Caco-2 (cell line): ENCODE measurements at regions not wholly inside any gene's neighbourhood (a gene's known extent, or its start where the extent isn't known, plus 50 kb on each side); places are given as distances from the start of the nearest gene placed in this dataset.

Experiments used
- BruUV-seq: library from RNA; stranded (reverse); fragments of 400-500 nt; replicated peaks from 2 replicates; lab custom pipeline; 2021; lab: Mats Ljungman, UMichigan
- CTCF ChIA-PET: fragments of 300-600 bp; sonication (Branson Sonifier 250); formaldehyde crosslinking; loops from one replicate; lab custom pipeline; 2022; ENCODE audit warnings: antibody characterized with exemption; lab: Charles Lee
- POLR2A ChIA-PET: fragments of 300-600 bp; sonication (Branson Sonifier 250); formaldehyde crosslinking; loops from one replicate; lab custom pipeline; 2022; ENCODE audit warnings: antibody characterized with exemption; lab: Charles Lee
- DNase-seq, 2 experiments: peaks; one replicate each; pipeline versions ENCODE4 v3.0.0 to v3.0.0-alpha.2; 2020 to 2022
- H3K27me3 ChIP-seq: replicated peaks from 2 replicates; pipeline ENCODE4 v1.6.0; 2011; ENCODE audit warnings: low read length; ENCODE audit not compliant: control insufficient read depth, insufficient read depth
- H3K36me3 ChIP-seq: 2 replicates; pipeline ENCODE4 v1.5.1; 2011; ENCODE audit warnings: low read length; ENCODE audit not compliant: control insufficient read depth, insufficient read depth
- H3K4me1 ChIP-seq: fragments of 250-450 bp; sonication (Bioruptor Pico); 2 replicates; pipeline ENCODE4 v1.5.1; 2020; ENCODE audit warnings: mild to moderate bottlenecking
- H3K4me3 ChIP-seq: 2 replicates; pipeline ENCODE4 v1.5.1; 2011; ENCODE audit warnings: low read depth, mild to moderate bottlenecking, control low read depth, low read length
- H3K9me3 ChIP-seq: fragments of 250-450 bp; sonication (Bioruptor Pico); 2 replicates; pipeline ENCODE4 v1.5.1; 2020; ENCODE audit warnings: mild to moderate bottlenecking, moderate library complexity
- H3K27ac Mint-ChIP-seq: one replicate; pipeline ENCODE4 v1.8.0; 2022; ENCODE audit warnings: mixed read lengths; ENCODE audit not compliant: unreplicated experiment
- H3K27me3 Mint-ChIP-seq: one replicate; pipeline ENCODE4 v1.8.0; 2022; ENCODE audit warnings: mixed read lengths; ENCODE audit not compliant: insufficient read depth, unreplicated experiment
- H3K36me3 Mint-ChIP-seq: one replicate; pipeline ENCODE4 v1.8.0; 2022; ENCODE audit warnings: mild to moderate bottlenecking, mixed read lengths; ENCODE audit not compliant: insufficient read depth, unreplicated experiment
- H3K4me1 Mint-ChIP-seq: one replicate; pipeline ENCODE4 v1.8.0; 2022; ENCODE audit warnings: low read depth, mixed read lengths; ENCODE audit not compliant: unreplicated experiment
- H3K4me3 Mint-ChIP-seq: one replicate; pipeline ENCODE4 v1.8.0; 2022; ENCODE audit warnings: mild to moderate bottlenecking, moderate library complexity, mixed read lengths; ENCODE audit not compliant: unreplicated experiment
- H3K9me3 Mint-ChIP-seq: one replicate; pipeline ENCODE4 v1.8.0; 2022; ENCODE audit warnings: mixed read lengths; ENCODE audit not compliant: unreplicated experiment
- CTCF ChIP-seq, 2 experiments: fragments of 200-600 bp in 1 of 2; IDR thresholded peaks; 1 replicate in 1 of 2; 2 replicates in 1 of 2; pipeline versions ENCODE4 v1.5.1 to v1.8.0; 2011 to 2022; ENCODE audit warnings: antibody characterized with exemption in 1 of 2, control low read depth in 1 of 2, inconsistent platforms in 1 of 2, low read depth in 1 of 2, low read length in 1 of 2, mild to moderate bottlenecking in 1 of 2, moderate library complexity in 1 of 2; ENCODE audit not compliant: insufficient read depth in 1 of 2, severe bottlenecking in 1 of 2, unreplicated experiment in 1 of 2
- intact Hi-C: fragments of 100-400 bp; cut with micrococcal nuclease; formaldehyde crosslinking; loops from one replicate; pipeline ENCODE4 v1.10.0; 2022; ENCODE audit not compliant: unreplicated experiment

GRCh38 chr2:39570614-39571013 is 95.1 kb upstream of the TMEM178A start:
- no peaks in the 10 kb centered on the region for H3K27me3 ChIP-seq
- H3K4me3 ChIP-seq: no peak overlapping the region
- Mint-ChIP-seq H3K36me3 (peaks cover 7% of the 10 kb centered on the region), H3K27me3 (no peaks in the 10 kb centered on the region), H3K4me1 (peaks cover 27% of the 10 kb centered on the region), H3K9me3 (no peaks in the 10 kb centered on the region), H3K4me3 (no peak overlapping the region), H3K27ac (no peak overlapping the region)
- intact Hi-C loops: no loop called here
- DNase-seq: no peak
- BruUV-seq: no TSS peak
- ChIA-PET CTCF (no interaction called here), POLR2A (no interaction called here)
- peaks cover 4% of the 10 kb centered on the region; the same call in 1 of the 2 replicates for H3K9me3 ChIP-seq
- no peak for TF ChIP-seq CTCF (IDR thresholded peaks at IDR 0.05; ENCODE audit: insufficient read depth in 1 of 2, low read depth in 1 of 2, low read length in 1 of 2, severe bottlenecking in 1 of 2, unreplicated experiment in 1 of 2)
- H3K36me3 ChIP-seq: no peaks in the 10 kb centered on the region
- H3K4me1 ChIP-seq: peaks cover 18% of the 10 kb centered on the region

GRCh38 chr2:39571111-39571731 is 94.5 kb upstream of the TMEM178A start:
- Mint-ChIP-seq H3K27me3 (no peaks in the 10 kb centered on the region), H3K27ac (no peak overlapping the region), H3K36me3 (peaks cover 7% of the 10 kb centered on the region), H3K4me1 (peaks cover 27% of the 10 kb centered on the region), H3K4me3 (no peak overlapping the region), H3K9me3 (no peaks in the 10 kb centered on the region)
- no TSS peak for BruUV-seq
- CTCF ChIA-PET: no interaction called here
- TF ChIP-seq CTCF (IDR thresholded peaks at IDR 0.05; ENCODE audit: insufficient read depth in 1 of 2, low read depth in 1 of 2, low read length in 1 of 2, severe bottlenecking in 1 of 2, unreplicated experiment in 1 of 2): no peak
- no peaks in the 10 kb centered on the region for H3K27me3 ChIP-seq
- H3K9me3 ChIP-seq: peaks cover 4% of the 10 kb centered on the region; the same call in 1 of the 2 replicates
- H3K36me3 ChIP-seq: no peaks in the 10 kb centered on the region
- POLR2A ChIA-PET: no interaction called here
- no peak for DNase-seq
- no peak overlapping the region for H3K4me3 ChIP-seq
- peaks cover 18% of the 10 kb centered on the region for H3K4me1 ChIP-seq
- intact Hi-C loops: no loop called here

- no TSS peak for BruUV-seq
- DNase-seq: no peak
- TF ChIP-seq CTCF (IDR thresholded peaks at IDR 0.05; ENCODE audit: insufficient read depth in 1 of 2, low read depth in 1 of 2, low read length in 1 of 2, severe bottlenecking in 1 of 2, unreplicated experiment in 1 of 2): no peak
- no peaks in the 10 kb centered on the region for H3K27me3 ChIP-seq
- no peaks in the 10 kb centered on the region for H3K27me3 Mint-ChIP-seq
- intact Hi-C loops: no loop called here
- H3K36me3 Mint-ChIP-seq: peaks cover under 1% of the 10 kb centered on the region
- H3K4me1 ChIP-seq: peaks cover 9% of the 10 kb centered on the region
- H3K9me3 Mint-ChIP-seq: no peaks in the 10 kb centered on the region
- peaks cover 17% of the 10 kb centered on the region for H3K4me1 Mint-ChIP-seq
- CTCF ChIA-PET: no interaction called here
- H3K9me3 ChIP-seq: peaks cover 4% of the 10 kb centered on the region; the same call in 1 of the 2 replicates
- no peak overlapping the region for H3K4me3 Mint-ChIP-seq
- POLR2A ChIA-PET: no interaction called here
- H3K36me3 ChIP-seq: no peaks in the 10 kb centered on the region
- H3K27ac Mint-ChIP-seq: no peak overlapping the region
- no peak overlapping the region for H3K4me3 ChIP-seq
Observed at GRCh38 chr2:39573276-39573675, 92.4 kb upstream of the TMEM178A start.
